OCI-LY3 (cell line): ENCODE measurements at regions not wholly inside any gene's neighbourhood (a gene's known extent, or its start where the extent isn't known, plus 50 kb on each side); places are given as distances from the start of the nearest gene placed in this dataset.

ENCODE experiments used
- H2AFZ ChIP-seq: fragments of 200-600, 300-600 bp; shearing (Covaris generic); 2 replicates; pipeline ENCODE4 v1.6.0; 2014; ENCODE audit warnings: antibody characterized with exemption, low read depth, low read length
- H3K27ac ChIP-seq: fragments of 200-600, 300-600 bp; sonication (generic); 2 replicates; pipeline ENCODE4 v1.5.1; 2014; ENCODE audit warnings: mild to moderate bottlenecking, low read length, moderate library complexity, mixed read lengths
- H3K27me3 ChIP-seq: fragments of 200-600, 300-600 bp; sonication (generic); 2 replicates; pipeline ENCODE4 v1.6.1; 2014; ENCODE audit warnings: low read depth, low read length, mixed read lengths
- H3K36me3 ChIP-seq: fragments of 200-600, 300-600 bp; sonication (generic); replicated peaks from 2 replicates; pipeline ENCODE3; 2014; ENCODE audit warnings: low read depth, low read length, mixed read lengths
- H3K4me1 ChIP-seq: fragments of 300-600, 200-600 bp; sonication (generic); 2 replicates; pipeline ENCODE4 v1.6.1; 2014; ENCODE audit warnings: low read length, mixed read lengths
- H3K4me2 ChIP-seq: fragments of 200-600, 300-600 bp; sonication (generic); 2 replicates; pipeline ENCODE4 v1.6.1; 2014; ENCODE audit warnings: low read length, mixed read lengths
- H3K4me3 ChIP-seq: fragments of 300-600, 200-600 bp; sonication (generic); 2 replicates; pipeline ENCODE4 v1.5.1; 2014; ENCODE audit warnings: antibody characterized with exemption, mild to moderate bottlenecking, low read length, moderate library complexity
- H3K79me2 ChIP-seq: fragments of 300-600, 200-600 bp; shearing (Covaris generic); 2 replicates; pipeline ENCODE4 v1.6.1; 2014; ENCODE audit warnings: mild to moderate bottlenecking, low read length, mixed read lengths
- H3K9ac ChIP-seq: fragments of 300-600, 200-600 bp; shearing (Covaris generic); 2 replicates; pipeline ENCODE4 v1.6.0; 2014; ENCODE audit warnings: mild to moderate bottlenecking, low read length, moderate library complexity
- H3K9me3 ChIP-seq: fragments of 200-600, 300-600 bp; shearing (Covaris generic); 2 replicates; pipeline ENCODE4 v1.6.1; 2014; ENCODE audit warnings: low read length, mixed read lengths; ENCODE audit not compliant: insufficient read depth
- H4K20me1 ChIP-seq: fragments of 200-600, 300-600 bp; sonication (generic); 2 replicates; pipeline ENCODE4 v1.6.1; 2016; ENCODE audit warnings: low read length, mixed read lengths; ENCODE audit not compliant: insufficient read depth
- EZH2phosphoT487 ChIP-seq: fragments of 200-600 bp; shearing (Covaris generic); IDR thresholded peaks from 2 replicates; pipeline ENCODE4 v1.6.1; 2018; ENCODE audit warnings: antibody characterized with exemption, mixed run types, low read depth
- TF ChIP-seq, protein P1 (sequence below): fragments of 200-600, 300-600 bp; sonication (generic); IDR thresholded peaks from 2 replicates; pipeline ENCODE4 v1.5.1; 2014; ENCODE audit warnings: antibody characterized with exemption, low read length, low read depth

DNA sequence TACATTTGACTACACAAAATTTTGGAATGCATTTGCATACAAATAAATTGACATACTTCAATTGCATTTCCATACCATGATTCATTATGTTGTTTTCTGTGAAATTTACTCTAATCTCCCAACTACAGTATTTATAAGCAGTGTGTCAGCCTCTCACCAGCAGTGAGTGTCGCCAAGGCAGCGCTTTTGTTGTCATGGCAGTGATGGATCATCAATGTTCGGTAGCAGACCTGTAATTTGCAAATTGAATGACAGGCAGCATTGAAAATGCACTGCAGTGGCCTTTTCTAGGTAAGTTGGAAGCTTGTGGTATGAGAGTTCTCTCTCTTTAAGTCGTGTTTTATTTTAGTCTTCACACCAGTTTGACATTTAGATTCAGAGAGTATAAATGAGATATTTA lies 534.1 kb downstream of the PCDH17 start:
- no peak overlapping the region for H2AFZ ChIP-seq
- no peaks in the 10 kb centered on the region for H3K79me2 ChIP-seq
- no peak overlapping the region for H3K9ac ChIP-seq
- H3K4me1 ChIP-seq = no peaks in the 10 kb centered on the region
- no peaks in the 10 kb centered on the region for H3K27me3 ChIP-seq
- no peak overlapping the region for H3K4me3 ChIP-seq
- H3K36me3 ChIP-seq = no peaks in the 10 kb centered on the region
- no peak overlapping the region for H3K4me2 ChIP-seq
- no peak for TF ChIP-seq EZH2phosphoT487
- TF ChIP-seq, protein P1, sequence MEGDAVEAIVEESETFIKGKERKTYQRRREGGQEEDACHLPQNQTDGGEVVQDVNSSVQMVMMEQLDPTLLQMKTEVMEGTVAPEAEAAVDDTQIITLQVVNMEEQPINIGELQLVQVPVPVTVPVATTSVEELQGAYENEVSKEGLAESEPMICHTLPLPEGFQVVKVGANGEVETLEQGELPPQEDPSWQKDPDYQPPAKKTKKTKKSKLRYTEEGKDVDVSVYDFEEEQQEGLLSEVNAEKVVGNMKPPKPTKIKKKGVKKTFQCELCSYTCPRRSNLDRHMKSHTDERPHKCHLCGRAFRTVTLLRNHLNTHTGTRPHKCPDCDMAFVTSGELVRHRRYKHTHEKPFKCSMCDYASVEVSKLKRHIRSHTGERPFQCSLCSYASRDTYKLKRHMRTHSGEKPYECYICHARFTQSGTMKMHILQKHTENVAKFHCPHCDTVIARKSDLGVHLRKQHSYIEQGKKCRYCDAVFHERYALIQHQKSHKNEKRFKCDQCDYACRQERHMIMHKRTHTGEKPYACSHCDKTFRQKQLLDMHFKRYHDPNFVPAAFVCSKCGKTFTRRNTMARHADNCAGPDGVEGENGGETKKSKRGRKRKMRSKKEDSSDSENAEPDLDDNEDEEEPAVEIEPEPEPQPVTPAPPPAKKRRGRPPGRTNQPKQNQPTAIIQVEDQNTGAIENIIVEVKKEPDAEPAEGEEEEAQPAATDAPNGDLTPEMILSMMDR = no peak
- H3K9me3 ChIP-seq = no peaks in the 10 kb centered on the region
- H4K20me1 ChIP-seq = no peaks in the 10 kb centered on the region
- no peak overlapping the region for H3K27ac ChIP-seq

DNA sequence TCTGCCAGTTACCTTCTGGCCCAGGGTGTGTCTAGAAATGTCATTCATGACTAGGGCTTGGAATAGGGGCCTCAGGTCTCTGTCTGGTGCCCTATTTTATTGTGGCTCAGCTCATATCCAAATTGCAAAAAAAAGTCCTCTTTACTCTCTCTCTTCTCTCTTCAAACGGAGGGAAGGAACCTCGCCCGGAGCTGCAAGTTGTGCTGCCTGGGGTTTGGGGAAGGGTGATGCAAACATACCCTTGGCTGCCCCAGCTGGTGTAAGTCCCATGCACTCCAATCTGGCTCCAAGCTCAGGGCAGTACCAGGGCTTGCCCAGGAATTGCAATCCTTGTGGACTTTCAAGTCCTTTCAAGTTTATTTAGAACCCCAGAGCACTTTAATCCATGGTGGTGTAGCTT lies 549.6 kb downstream of the PCDH17 start:
- H3K9me3 ChIP-seq = no peaks in the 10 kb centered on the region
- no peaks in the 10 kb centered on the region for H3K4me1 ChIP-seq
- no peak overlapping the region for H3K27ac ChIP-seq
- H2AFZ ChIP-seq = no peak overlapping the region
- H3K36me3 ChIP-seq = no peaks in the 10 kb centered on the region
- no peaks in the 10 kb centered on the region for H3K79me2 ChIP-seq
- H4K20me1 ChIP-seq = no peaks in the 10 kb centered on the region
- no peaks in the 10 kb centered on the region for H3K27me3 ChIP-seq
- no peak for TF ChIP-seq EZH2phosphoT487
- TF ChIP-seq, protein P1 = no peak
- H3K4me2 ChIP-seq = no peak overlapping the region
- H3K4me3 ChIP-seq = no peak overlapping the region
- H3K9ac ChIP-seq = no peak overlapping the region

DNA sequence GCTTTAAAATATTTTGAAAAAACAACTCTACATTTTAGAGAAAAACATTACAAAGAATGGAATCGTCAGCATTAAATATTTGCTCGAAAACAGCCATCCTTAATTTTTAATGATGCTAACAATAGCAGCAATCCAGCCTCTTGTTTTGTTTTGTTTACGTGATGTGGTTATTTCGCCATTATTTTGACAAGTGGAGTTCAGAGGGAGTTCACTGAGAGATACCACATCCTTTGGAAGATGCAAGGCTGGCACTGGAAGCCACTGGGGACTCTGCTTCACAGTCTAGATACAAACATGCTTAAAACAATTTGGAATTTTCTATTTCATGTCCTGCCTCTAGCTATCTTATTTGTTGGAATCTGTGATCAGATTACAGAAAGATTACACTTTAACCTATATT lies 556.3 kb downstream of the PCDH17 start:
- H3K27me3 ChIP-seq = no peaks in the 10 kb centered on the region
- H3K36me3 ChIP-seq = no peaks in the 10 kb centered on the region
- no peaks in the 10 kb centered on the region for H3K79me2 ChIP-seq
- no peak overlapping the region for H3K27ac ChIP-seq
- H2AFZ ChIP-seq = no peak overlapping the region
- no peak overlapping the region for H3K4me2 ChIP-seq
- no peaks in the 10 kb centered on the region for H3K4me1 ChIP-seq
- TF ChIP-seq, protein P1 = no peak
- no peak for TF ChIP-seq EZH2phosphoT487
- H3K4me3 ChIP-seq = no peak overlapping the region
- no peaks in the 10 kb centered on the region for H3K9me3 ChIP-seq
- no peaks in the 10 kb centered on the region for H4K20me1 ChIP-seq
- no peak overlapping the region for H3K9ac ChIP-seq

DNA sequence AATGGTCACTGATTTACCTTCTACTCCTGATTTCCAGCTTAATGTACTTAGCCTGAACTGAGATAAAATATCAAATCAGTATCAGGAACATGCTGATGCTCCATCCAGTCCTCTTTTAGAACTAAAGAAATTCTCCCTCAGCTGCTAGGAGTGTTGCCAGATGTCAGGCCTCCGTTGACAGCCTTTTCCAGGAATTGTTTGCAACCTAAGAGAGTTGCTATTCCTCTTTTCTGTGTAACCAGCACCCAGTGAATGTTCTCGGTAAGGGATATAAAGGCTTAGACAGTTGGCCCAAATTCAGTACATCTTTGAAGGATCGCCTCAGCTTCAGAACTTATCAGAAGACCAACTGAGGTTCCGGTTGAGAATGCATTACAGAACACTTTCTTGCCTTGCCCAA lies 559.0 kb downstream of the PCDH17 start:
- H4K20me1 ChIP-seq = no peaks in the 10 kb centered on the region
- TF ChIP-seq, protein P1 = no peak
- no peak for TF ChIP-seq EZH2phosphoT487
- H3K4me3 ChIP-seq = no peak overlapping the region
- no peak overlapping the region for H3K9ac ChIP-seq
- H3K79me2 ChIP-seq = no peaks in the 10 kb centered on the region
- H3K4me1 ChIP-seq = no peaks in the 10 kb centered on the region
- no peaks in the 10 kb centered on the region for H3K9me3 ChIP-seq
- no peak overlapping the region for H3K27ac ChIP-seq
- no peaks in the 10 kb centered on the region for H3K27me3 ChIP-seq
- no peak overlapping the region for H3K4me2 ChIP-seq
- no peaks in the 10 kb centered on the region for H3K36me3 ChIP-seq
- no peak overlapping the region for H2AFZ ChIP-seq
